Ammon's horn (tissue), 1 donor: ENCODE measurements at regions not wholly inside any gene's neighbourhood (a gene's known extent, or its start where the extent isn't known, plus 50 kb on each side); places are given as distances from the start of the nearest gene placed in this dataset.
"Not testable (repeated sequence)": the region's sequence is repeated elsewhere in the genome, so short reads cannot be mapped to it uniquely, and the experiment has no call there.

ENCODE experiments used
- DNase-seq: peaks from one replicate; pipeline ENCODE4 v3.0.0-alpha.2; 2016; ENCODE audit warnings: low spot score

GRCh38 chr3:137460944-137461343 is 303.2 kb upstream of the SOX14 start:
- no peak for DNase-seq

- DNase-seq: no peak
Measured at GRCh38 chr3:137463131-137463530, 301.0 kb upstream of the SOX14 start.

- DNase-seq: no peak
Measured at GRCh38 chr3:137464341-137464740, 299.8 kb upstream of the SOX14 start.

- DNase-seq: no peak
Measured at GRCh38 chr3:137468446-137468845, 295.7 kb upstream of the SOX14 start.

GRCh38 chr3:137469263-137469662 is 294.9 kb upstream of the SOX14 start:
- no peak for DNase-seq

GRCh38 chr3:137471130-137471529 is 293.0 kb upstream of the SOX14 start:
- DNase-seq: no peak

- no peak for DNase-seq
Measured at GRCh38 chr3:137471558-137472204, 292.4 kb upstream of the SOX14 start.

- no peak for DNase-seq
Measured at GRCh38 chr3:137477614-137478013, 286.5 kb upstream of the SOX14 start.

GRCh38 chr3:137509354-137510045 is 254.6 kb upstream of the SOX14 start:
- no peak for DNase-seq

GRCh38 chr3:137511655-137512054 is 252.5 kb upstream of the SOX14 start:
- DNase-seq: no peak

GRCh38 chr3:137514853-137515252 is 249.3 kb upstream of the SOX14 start:
- DNase-seq: no peak

GRCh38 chr3:137519602-137520001 is 244.5 kb upstream of the SOX14 start:
- DNase-seq: no peak

- DNase-seq: no peak
Measured at GRCh38 chr3:137524751-137525150, 239.4 kb upstream of the SOX14 start.

GRCh38 chr3:137525471-137525870 is 238.6 kb upstream of the SOX14 start:
- no peak for DNase-seq

GRCh38 chr3:137542049-137542448 is 222.1 kb upstream of the SOX14 start:
- DNase-seq: no peak

GRCh38 chr3:137554242-137554641 is 209.9 kb upstream of the SOX14 start:
- DNase-seq: no peak

- no peak for DNase-seq
Measured at GRCh38 chr3:137568880-137569279, 195.2 kb upstream of the SOX14 start.

- DNase-seq: no peak
Measured at GRCh38 chr3:137572931-137573330, 191.2 kb upstream of the SOX14 start.

- no peak for DNase-seq
Measured at GRCh38 chr3:137582484-137582883, 181.6 kb upstream of the SOX14 start.

- DNase-seq: no peak
Measured at GRCh38 chr3:137583256-137583655, 180.9 kb upstream of the SOX14 start.

GRCh38 chr3:137588871-137589270 is 175.2 kb upstream of the SOX14 start:
- DNase-seq: no peak

- DNase-seq: not testable (repeated sequence)
Measured at GRCh38 chr3:137595415-137595814, 168.7 kb upstream of the SOX14 start.

GRCh38 chr3:137610723-137611122 is 153.4 kb upstream of the SOX14 start:
- no peak for DNase-seq

GRCh38 chr3:137612291-137612690 is 151.8 kb upstream of the SOX14 start:
- no peak for DNase-seq
